Epithelial cell of proximal tubule (primary cell): ENCODE measurements at regions not wholly inside any gene's neighbourhood (a gene's known extent, or its start where the extent isn't known, plus 50 kb on each side); places are given as distances from the start of the nearest gene placed in this dataset.
"Not testable (repeated sequence)": the region's sequence is repeated elsewhere in the genome, so short reads cannot be mapped to it uniquely, and the experiment has no call there.

Experiments used
- DNase-seq: peaks from one replicate; pipeline ENCODE4 v3.0.0-alpha.2; 2011; ENCODE audit warnings: low read depth
- H3K4me3 ChIP-seq: 2 replicates; pipeline ENCODE4 v1.5.1; 2011; ENCODE audit warnings: low read depth, mild to moderate bottlenecking, low read length
- TF ChIP-seq, protein P1 (sequence below): conservative IDR thresholded peaks from 2 replicates; pipeline ENCODE4 v1.5.1; 2012; ENCODE audit warnings: low read depth, mild to moderate bottlenecking, low read length

DNA sequence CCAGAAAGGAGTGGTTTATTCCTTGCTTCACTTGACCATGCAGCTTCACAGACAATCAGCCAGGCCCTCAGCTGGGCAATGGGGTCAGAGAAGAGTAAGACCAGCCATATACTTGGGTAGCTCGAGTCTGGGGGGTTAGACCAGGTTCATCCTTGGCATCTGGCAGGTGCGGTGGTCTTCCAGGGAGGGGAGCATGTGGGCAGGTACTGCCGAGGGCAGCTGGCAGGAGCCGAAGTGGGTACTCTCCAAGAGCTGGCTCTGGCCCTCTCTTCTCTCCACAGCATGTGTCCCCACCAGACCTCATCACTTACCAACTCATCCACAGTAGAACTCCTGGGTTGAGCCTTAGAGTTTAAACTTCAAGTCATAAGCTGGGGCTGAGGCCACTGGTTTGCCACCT is 156.8 kb downstream of the FOXD2 start:
- H3K4me3 ChIP-seq, result no peak overlapping the region
- TF ChIP-seq, protein P1, sequence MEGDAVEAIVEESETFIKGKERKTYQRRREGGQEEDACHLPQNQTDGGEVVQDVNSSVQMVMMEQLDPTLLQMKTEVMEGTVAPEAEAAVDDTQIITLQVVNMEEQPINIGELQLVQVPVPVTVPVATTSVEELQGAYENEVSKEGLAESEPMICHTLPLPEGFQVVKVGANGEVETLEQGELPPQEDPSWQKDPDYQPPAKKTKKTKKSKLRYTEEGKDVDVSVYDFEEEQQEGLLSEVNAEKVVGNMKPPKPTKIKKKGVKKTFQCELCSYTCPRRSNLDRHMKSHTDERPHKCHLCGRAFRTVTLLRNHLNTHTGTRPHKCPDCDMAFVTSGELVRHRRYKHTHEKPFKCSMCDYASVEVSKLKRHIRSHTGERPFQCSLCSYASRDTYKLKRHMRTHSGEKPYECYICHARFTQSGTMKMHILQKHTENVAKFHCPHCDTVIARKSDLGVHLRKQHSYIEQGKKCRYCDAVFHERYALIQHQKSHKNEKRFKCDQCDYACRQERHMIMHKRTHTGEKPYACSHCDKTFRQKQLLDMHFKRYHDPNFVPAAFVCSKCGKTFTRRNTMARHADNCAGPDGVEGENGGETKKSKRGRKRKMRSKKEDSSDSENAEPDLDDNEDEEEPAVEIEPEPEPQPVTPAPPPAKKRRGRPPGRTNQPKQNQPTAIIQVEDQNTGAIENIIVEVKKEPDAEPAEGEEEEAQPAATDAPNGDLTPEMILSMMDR, result no peak
- no peak for DNase-seq

DNA sequence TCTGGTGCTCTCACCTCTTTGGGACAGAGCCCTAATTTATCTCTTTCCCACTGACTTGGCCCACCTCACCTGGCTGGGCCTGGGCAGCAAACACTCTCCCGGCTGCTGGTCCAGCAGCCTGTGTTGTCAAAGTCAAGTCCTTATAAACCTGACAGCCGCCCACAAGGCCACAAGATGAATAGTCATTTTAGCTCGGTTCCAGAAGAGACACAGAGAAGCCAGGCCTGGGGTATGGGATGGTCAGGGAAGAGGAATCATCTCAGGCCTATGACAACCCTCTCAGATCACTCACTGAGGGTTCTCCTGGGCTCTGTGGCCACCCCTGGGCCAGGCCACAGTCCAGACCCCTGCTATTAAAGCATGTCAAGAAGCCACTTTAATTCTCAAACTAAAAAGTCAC is 158.5 kb downstream of the FOXD2 start:
- TF ChIP-seq, protein P1, result no peak
- no peak for DNase-seq
- no peak overlapping the region for H3K4me3 ChIP-seq

DNA sequence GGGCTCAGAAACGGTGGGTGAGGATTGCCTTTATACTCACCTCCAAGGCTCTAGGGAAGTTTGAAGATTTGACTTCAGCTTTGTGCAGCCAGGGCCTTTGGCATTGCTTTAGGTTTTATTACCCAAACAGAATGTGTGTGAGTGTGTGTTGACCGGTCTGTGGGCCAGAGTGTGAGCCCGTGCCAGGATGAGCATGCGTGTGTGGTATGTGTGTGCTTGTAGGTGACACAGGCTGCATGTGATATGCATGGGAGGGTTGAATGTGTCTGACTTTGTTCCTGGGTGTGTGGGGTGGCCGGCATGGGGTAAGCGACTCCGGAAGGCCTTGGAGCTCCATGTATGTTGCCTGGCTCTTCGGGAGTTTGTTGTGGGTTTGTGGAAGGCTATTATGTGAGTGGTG is 160.5 kb downstream of the FOXD2 start:
- TF ChIP-seq, protein P1, result no peak
- DNase-seq, result no peak
- no peak overlapping the region for H3K4me3 ChIP-seq

DNA sequence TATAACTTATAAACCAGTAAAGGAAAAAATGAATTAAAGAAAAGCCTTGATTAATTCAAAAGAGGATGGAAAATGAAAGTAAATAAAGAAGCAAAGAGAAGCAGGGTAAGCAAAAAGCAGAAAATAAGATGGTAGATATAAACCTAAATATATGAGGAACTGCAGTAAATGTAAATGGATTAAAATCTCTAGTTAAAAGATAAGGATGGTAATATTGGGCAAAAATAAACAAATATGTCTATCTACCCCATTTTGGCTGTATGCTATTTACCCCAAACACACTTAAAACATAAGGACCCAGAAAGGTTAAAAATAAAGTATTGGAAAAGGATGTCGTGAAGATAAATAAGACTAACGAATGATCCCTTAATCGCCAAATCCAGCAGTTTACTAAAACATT is 161.9 kb downstream of the FOXD2 start:
- TF ChIP-seq, protein P1, result no peak
- H3K4me3 ChIP-seq, result no peak overlapping the region
- no peak for DNase-seq

DNA sequence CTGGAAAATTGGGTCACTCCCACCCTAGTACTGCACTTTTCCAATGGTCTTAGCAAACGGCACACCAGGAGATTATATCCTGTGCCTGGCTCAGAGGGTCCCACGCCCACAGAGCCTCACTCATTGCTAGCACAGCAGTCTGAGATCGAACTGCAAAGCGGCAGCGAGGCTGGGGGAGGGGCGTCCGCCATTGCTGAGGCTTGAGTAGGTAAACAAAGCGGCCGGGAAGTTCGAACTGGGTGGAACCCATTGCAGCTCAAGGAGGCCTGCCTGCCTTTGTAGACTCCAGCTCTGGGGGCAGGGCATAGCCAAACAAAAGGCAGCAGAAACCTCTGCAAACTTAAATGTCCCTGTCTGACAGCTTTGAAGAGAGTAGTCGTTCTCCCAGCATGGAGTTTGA is 164.6 kb downstream of the FOXD2 start:
- DNase-seq, H3K4me3 ChIP-seq: not testable (repeated sequence)

DNA sequence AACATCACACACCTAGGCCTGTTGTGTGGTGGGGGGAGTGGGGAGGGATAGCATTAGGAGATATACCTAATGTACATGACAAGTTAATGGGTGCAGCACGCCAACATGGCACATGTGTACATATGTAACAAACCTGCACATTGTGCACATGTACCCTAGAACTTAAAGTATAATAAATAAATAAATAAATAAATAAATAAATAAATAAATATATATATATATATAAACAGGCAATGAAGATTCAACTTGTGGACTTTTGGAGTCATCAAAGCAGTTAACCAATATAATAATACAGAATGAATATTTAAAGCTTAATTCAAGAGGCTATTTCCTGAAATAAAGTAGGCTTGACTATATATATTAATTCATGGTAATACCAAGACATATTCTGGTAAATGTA is 167.0 kb downstream of the FOXD2 start:
- DNase-seq, H3K4me3 ChIP-seq: not testable (repeated sequence)

DNA sequence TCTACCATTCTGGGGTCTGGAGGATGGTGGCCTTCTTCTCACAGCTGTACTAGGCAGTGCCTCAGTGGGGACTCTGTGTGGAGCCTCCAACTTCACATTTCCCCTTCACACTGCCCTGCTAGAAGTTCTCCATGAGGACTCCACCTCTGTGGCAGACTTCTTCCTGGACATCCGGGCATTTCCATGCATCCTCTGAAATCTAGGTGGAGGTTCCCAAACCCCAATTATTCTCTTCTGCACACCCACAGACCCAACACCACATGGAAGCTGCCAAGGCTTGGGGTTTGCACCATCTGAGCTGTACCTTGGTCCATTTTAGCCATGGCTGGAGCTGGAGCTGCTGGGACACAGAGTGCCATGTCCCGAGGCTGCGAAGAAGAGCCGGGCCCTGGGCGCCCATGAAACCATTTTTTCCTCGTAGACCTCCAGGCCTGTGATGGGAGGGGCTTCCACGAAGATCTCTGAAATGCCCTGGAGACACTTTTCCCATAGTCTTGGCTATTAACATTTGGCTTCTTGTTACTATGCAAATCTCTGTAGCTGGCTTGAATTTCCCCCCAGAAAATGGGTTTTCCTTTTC is 170.5 kb downstream of the FOXD2 start:
- H3K4me3 ChIP-seq, result no peak overlapping the region
- TF ChIP-seq, protein P1, result no peak
- DNase-seq, result no peak

DNA sequence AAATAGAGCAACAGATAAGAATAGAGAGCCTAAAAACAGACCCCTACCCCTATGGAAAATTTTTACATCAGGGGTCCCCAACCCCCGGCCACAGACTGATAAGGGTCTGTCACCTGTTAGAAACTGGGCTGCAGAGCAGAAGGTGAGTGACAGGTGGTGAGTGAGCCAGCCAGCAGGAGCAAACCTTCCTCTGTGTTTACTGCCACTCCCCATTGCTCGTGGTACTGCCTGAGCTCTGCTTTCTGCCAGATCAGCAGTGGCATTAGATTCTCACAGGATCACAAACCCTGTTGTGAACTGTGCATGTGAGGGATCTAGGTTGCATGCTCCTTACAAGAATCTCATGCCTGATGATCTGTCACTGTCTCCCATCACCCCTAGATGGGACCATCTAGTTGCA is 174.1 kb downstream of the FOXD2 start:
- TF ChIP-seq, protein P1, result no peak
- no peak for DNase-seq

More for the DNA sequence above, 174.1 kb downstream of the FOXD2 start:
- no peak overlapping the region for H3K4me3 ChIP-seq
